Astrocyte (in vitro differentiated cells and primary cell): ENCODE measurements at regions not wholly inside any gene's neighbourhood (a gene's known extent, or its start where the extent isn't known, plus 50 kb on each side); places are given as distances from the start of the nearest gene placed in this dataset.

Experiments used
- EZH2 ChIP-seq: IDR thresholded peaks from 2 replicates; pipeline ENCODE4 v1.6.1; 2012; ENCODE audit warnings: mild to moderate bottlenecking, low read length, inconsistent platforms; ENCODE audit not compliant: insufficient read depth
- TF ChIP-seq, protein P1 (sequence below): IDR thresholded peaks from 2 replicates; pipeline ENCODE4 v1.5.1; 2011; ENCODE audit warnings: low read depth, mild to moderate bottlenecking, inconsistent platforms, low read length, moderate library complexity; ENCODE audit not compliant: insufficient read depth

DNA sequence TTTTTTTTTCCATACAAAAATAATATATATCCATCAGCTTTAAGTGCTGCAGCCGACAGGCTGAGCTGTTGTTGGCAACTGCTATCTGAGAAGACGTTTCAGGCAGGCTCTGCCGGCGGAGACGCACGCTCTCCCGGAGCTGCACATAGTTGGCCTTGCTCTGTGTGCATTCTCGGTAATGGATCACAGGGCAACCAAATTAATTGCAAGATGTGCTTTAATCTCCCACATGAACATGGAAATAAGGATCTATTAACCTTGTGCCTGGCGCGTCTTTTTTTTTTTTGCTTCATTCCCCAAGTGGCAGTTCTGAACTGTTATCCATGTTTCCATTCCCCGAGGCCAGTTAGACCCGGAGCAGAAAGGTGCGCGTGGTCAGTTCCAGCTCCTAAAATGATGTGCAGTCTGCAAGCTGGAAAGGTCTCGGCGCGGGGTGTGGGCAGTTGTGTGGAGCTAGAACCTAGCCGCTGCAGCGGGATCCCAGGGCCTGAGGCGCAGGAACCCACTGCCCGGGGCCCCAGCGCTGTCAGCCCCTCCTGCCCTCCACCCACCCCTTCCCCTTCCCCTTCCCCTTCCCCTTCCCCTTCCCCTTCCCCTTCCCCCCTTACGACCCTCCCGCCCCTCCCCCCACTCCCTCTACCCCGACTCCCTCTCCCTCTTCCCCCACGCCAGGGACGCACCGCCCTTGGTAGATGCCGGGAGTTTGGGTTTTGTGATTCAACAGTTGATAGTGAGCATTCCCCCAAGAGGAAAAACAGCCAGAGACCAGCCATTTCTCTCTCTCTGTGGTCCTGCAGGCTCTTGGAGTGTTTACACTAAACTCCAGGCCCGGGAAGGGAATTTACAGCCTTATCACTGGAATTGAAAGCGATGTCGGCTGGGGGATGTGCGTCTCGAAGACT is 137.8 kb downstream of the CEP120 start:
- TF ChIP-seq, protein P1, sequence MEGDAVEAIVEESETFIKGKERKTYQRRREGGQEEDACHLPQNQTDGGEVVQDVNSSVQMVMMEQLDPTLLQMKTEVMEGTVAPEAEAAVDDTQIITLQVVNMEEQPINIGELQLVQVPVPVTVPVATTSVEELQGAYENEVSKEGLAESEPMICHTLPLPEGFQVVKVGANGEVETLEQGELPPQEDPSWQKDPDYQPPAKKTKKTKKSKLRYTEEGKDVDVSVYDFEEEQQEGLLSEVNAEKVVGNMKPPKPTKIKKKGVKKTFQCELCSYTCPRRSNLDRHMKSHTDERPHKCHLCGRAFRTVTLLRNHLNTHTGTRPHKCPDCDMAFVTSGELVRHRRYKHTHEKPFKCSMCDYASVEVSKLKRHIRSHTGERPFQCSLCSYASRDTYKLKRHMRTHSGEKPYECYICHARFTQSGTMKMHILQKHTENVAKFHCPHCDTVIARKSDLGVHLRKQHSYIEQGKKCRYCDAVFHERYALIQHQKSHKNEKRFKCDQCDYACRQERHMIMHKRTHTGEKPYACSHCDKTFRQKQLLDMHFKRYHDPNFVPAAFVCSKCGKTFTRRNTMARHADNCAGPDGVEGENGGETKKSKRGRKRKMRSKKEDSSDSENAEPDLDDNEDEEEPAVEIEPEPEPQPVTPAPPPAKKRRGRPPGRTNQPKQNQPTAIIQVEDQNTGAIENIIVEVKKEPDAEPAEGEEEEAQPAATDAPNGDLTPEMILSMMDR: no peak
- no peak for TF ChIP-seq EZH2
